ENCODE measurements at regions not wholly inside any gene's neighbourhood (a gene's known extent, or its start where the extent isn't known, plus 50 kb on each side); places are given as distances from the start of the nearest gene placed in this dataset.
A peak's percentile ranks its signal among the peaks of the same experiment; 100 is the strongest.

DNA sequence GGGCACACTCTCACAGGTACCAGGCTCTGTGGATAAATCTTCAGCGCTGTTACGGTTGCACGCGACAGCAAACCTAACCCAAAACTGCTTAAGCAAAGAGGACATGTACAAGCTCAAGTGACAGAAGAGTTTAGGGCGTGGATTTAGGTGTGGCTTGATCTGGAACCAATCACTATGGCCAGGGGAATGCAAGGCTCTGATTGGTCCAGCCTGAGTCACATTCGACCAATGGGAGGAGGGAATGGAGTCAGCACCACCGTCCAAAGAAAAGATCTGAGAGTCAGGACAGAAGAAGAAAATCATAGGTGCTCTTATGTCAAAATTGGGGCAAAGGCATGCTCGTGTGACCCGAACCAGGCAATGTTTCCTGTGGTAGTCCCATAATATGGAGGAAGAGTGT lies 139.0 kb downstream of the TRIM43 start:
- no peaks in the 10 kb centered on the region for H3F3A ChIP-seq (replicated peaks; ENCODE audit: insufficient read depth)
- no peak overlapping the region for H3K4me2 ChIP-seq
- H3K79me2 ChIP-seq (ENCODE audit: insufficient read depth), result no peaks in the 10 kb centered on the region
- no peaks in the 10 kb centered on the region for H3K9me2 ChIP-seq
- no peak for DNase-seq
- H4K20me1 ChIP-seq (ENCODE audit: insufficient read depth), result no peaks in the 10 kb centered on the region
- no peak overlapping the region for H3K9ac ChIP-seq
- no peaks in the 10 kb centered on the region for H3K36me3 ChIP-seq (replicated peaks in 1 of 2; ENCODE audit: control insufficient read depth in 1 of 2, insufficient read depth in 2 of 2, low read length in 1 of 2)
- 27% methylated on average over 9 of the region's 9 CpGs for WGBS (ENCODE audit: low lambda C conversion rate)
- H2AFZ ChIP-seq (ENCODE audit: low read depth), result no peak overlapping the region
- no peaks in the 10 kb centered on the region; the same call in 1 of the 2 replicates for H3K27me3 ChIP-seq (ENCODE audit: insufficient read depth)
- TF ChIP-seq, protein P1, sequence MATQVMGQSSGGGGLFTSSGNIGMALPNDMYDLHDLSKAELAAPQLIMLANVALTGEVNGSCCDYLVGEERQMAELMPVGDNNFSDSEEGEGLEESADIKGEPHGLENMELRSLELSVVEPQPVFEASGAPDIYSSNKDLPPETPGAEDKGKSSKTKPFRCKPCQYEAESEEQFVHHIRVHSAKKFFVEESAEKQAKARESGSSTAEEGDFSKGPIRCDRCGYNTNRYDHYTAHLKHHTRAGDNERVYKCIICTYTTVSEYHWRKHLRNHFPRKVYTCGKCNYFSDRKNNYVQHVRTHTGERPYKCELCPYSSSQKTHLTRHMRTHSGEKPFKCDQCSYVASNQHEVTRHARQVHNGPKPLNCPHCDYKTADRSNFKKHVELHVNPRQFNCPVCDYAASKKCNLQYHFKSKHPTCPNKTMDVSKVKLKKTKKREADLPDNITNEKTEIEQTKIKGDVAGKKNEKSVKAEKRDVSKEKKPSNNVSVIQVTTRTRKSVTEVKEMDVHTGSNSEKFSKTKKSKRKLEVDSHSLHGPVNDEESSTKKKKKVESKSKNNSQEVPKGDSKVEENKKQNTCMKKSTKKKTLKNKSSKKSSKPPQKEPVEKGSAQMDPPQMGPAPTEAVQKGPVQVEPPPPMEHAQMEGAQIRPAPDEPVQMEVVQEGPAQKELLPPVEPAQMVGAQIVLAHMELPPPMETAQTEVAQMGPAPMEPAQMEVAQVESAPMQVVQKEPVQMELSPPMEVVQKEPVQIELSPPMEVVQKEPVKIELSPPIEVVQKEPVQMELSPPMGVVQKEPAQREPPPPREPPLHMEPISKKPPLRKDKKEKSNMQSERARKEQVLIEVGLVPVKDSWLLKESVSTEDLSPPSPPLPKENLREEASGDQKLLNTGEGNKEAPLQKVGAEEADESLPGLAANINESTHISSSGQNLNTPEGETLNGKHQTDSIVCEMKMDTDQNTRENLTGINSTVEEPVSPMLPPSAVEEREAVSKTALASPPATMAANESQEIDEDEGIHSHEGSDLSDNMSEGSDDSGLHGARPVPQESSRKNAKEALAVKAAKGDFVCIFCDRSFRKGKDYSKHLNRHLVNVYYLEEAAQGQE (IDR thresholded peaks at IDR 0.05; ENCODE audit: low read depth, low read length), result no peak
- TF ChIP-seq JUND (IDR thresholded peaks at IDR 0.05) (no peak), ELF1 (IDR thresholded peaks at IDR 0.05) (no peak), YY1 (IDR thresholded peaks at IDR 0.05; ENCODE audit: low read depth) (no peak), SIN3A (IDR thresholded peaks at IDR 0.05; ENCODE audit: borderline replicate concordance, low read depth, low read length) (no peak), FOXM1 (IDR thresholded peaks at IDR 0.05; ENCODE audit: low read depth) (no peak), CTCF (IDR thresholded peaks at IDR 0.05) (no peak), RXRA (IDR thresholded peaks at IDR 0.05; ENCODE audit: borderline replicate concordance, low read depth) (no peak)
- H3K4me3 ChIP-seq (ENCODE audit: low read depth in 2 of 2, low read length in 1 of 2), result no peak overlapping the region
- no peaks in the 10 kb centered on the region for H3K4me1 ChIP-seq (ENCODE audit: control insufficient read depth in 1 of 2, insufficient read depth in 2 of 2, low read depth in 1 of 2, low read length in 1 of 2)
- H3K27ac ChIP-seq (ENCODE audit: low read depth in 2 of 2, low read length in 1 of 2), result no peak overlapping the region
- CTCF ChIA-PET, result interaction anchor here (1.0 to 2.6 kb wide), 2 partner anchors 342 to 385 kb away, joined by 3 to 12 read pairs; no protein-coding TSS in a partner anchor
- POLR2A ChIA-PET, result no interaction called here
- no peaks in the 10 kb centered on the region for H3K9me3 ChIP-seq

DNA sequence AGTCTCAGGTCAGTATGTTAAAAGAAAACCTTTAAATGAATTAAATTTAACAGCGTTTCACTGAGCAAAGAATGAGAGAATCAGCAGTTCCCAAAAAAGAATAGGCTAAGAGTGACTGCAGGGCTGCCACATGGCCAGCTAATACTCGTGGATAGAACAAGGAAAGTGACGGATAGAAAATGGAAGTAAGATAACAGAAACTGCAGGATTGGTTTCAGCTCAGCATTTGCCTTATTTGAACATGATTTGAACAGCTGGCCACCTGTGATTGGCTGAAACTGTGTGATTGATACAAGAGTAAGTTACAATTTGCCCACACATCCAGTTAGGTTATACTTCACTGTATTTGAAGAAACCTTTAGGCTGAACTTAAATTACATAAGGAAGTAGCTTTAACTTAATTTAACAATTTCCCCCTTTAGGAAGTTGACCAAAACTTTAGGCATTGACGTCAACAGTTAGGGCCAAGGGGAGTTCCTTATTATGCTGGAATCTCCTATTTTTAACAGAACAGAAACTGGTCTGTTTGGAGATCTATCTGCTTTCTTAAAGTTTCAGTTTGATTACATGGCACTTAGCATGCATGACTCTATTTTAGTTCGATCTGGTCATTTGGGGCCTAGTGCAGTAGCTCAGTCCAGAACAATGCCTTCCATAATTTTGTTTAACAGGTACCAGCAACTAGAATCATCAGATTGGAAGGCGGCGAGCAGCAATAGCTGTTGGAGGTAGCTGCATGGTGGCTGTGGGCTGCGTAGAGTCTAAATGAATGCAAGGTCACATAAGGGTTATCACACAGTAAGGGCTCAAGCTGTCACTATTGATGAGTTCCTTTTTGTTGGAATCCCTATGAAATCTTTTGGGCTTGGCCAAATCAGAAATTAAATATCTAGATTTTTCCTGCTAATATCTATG lies 143.4 kb downstream of the TRIM43 start:
- Histone ChIP-seq H2AFZ (ENCODE audit: low read depth) (no peak overlapping the region), H3K9me3 (no peaks in the 10 kb centered on the region), H3F3A (replicated peaks; ENCODE audit: insufficient read depth) (no peaks in the 10 kb centered on the region), H3K27me3 (ENCODE audit: insufficient read depth) (peaks cover 9% of the 10 kb centered on the region; the same call in 1 of the 2 replicates), H3K4me1 (ENCODE audit: control insufficient read depth in 1 of 2, insufficient read depth in 2 of 2, low read depth in 1 of 2, low read length in 1 of 2) (no peaks in the 10 kb centered on the region), H3K36me3 (replicated peaks in 1 of 2; ENCODE audit: control insufficient read depth in 1 of 2, insufficient read depth in 2 of 2, low read length in 1 of 2) (no peaks in the 10 kb centered on the region), H3K9ac (no peak overlapping the region), H3K79me2 (ENCODE audit: insufficient read depth) (no peaks in the 10 kb centered on the region), H3K4me3 (ENCODE audit: low read depth in 2 of 2, low read length in 1 of 2) (no peak overlapping the region), H3K27ac (ENCODE audit: low read depth in 2 of 2, low read length in 1 of 2) (no peak overlapping the region), H3K4me2 (no peak overlapping the region), H4K20me1 (ENCODE audit: insufficient read depth) (no peaks in the 10 kb centered on the region), H3K9me2 (no peaks in the 10 kb centered on the region)
- 35% methylated on average over 8 of the region's 8 CpGs for WGBS (ENCODE audit: low lambda C conversion rate)
- TF ChIP-seq MAX (IDR thresholded peaks at IDR 0.05; ENCODE audit: low read depth) (peak; percentile 47; the same call in 1 of the 2 replicates), YY1 (IDR thresholded peaks at IDR 0.05; ENCODE audit: low read depth) (no peak)
- DNase-seq, result no peak
- CTCF ChIA-PET, result interaction anchor here (1.3 kb wide), 1 partner anchor 346 kb away, joined by 5 read pairs; no protein-coding TSS in a partner anchor
- POLR2A ChIA-PET, result no interaction called here
